ENCODE measurements at regions not wholly inside any gene's neighbourhood (a gene's known extent, or its start where the extent isn't known, plus 50 kb on each side); places are given as distances from the start of the nearest gene placed in this dataset.
"Not testable (repeated sequence)": the region's sequence is repeated elsewhere in the genome, so short reads cannot be mapped to it uniquely, and the experiment has no call there.

- no peak for DNase-seq (ENCODE audit: low spot score)
Observed at GRCh38 chr9:117775591-117775990, 71.4 kb downstream of the TLR4 start.

GRCh38 chr9:117777823-117778222, 73.6 kb downstream of the TLR4 start:
- DNase-seq (ENCODE audit: low spot score) = no peak

GRCh38 chr9:117779760-117780159, 75.6 kb downstream of the TLR4 start:
- DNase-seq (ENCODE audit: low spot score) = no peak

- peak; percentile 72 for DNase-seq (ENCODE audit: low spot score)
Observed at GRCh38 chr9:117782931-117783788, 79.0 kb downstream of the TLR4 start.

GRCh38 chr9:117783828-117784227, 79.6 kb downstream of the TLR4 start:
- DNase-seq (ENCODE audit: low spot score) = no peak

GRCh38 chr9:117784996-117785395, 80.8 kb downstream of the TLR4 start:
- DNase-seq (ENCODE audit: low spot score) = no peak

- no peak for DNase-seq (ENCODE audit: low spot score)
Observed at GRCh38 chr9:117787746-117788145, 83.5 kb downstream of the TLR4 start.

GRCh38 chr9:117795271-117795670, 91.1 kb downstream of the TLR4 start:
- no peak for DNase-seq (ENCODE audit: low spot score)

GRCh38 chr9:117796681-117797080, 92.5 kb downstream of the TLR4 start:
- DNase-seq (ENCODE audit: low spot score) = no peak

- no peak for DNase-seq (ENCODE audit: low spot score)
Observed at GRCh38 chr9:117800389-117800788, 96.2 kb downstream of the TLR4 start.

- DNase-seq (ENCODE audit: low spot score) = no peak
Observed at GRCh38 chr9:117809751-117810150, 105.5 kb downstream of the TLR4 start.

GRCh38 chr9:117815315-117815714, 111.1 kb downstream of the TLR4 start:
- no peak for DNase-seq (ENCODE audit: low spot score)

- no peak for DNase-seq (ENCODE audit: low spot score)
Observed at GRCh38 chr9:117815948-117816347, 111.7 kb downstream of the TLR4 start.

GRCh38 chr9:117821954-117822353, 117.8 kb downstream of the TLR4 start:
- DNase-seq (ENCODE audit: low spot score) = no peak

GRCh38 chr9:117823576-117823975, 119.4 kb downstream of the TLR4 start:
- no peak for DNase-seq (ENCODE audit: low spot score)

- DNase-seq (ENCODE audit: low spot score) = peak; percentile 5
Observed at GRCh38 chr9:117825609-117826347, 121.6 kb downstream of the TLR4 start.

- DNase-seq (ENCODE audit: low spot score) = no peak
Observed at GRCh38 chr9:117826837-117827236, 122.6 kb downstream of the TLR4 start.

GRCh38 chr9:117827456-117827855, 123.3 kb downstream of the TLR4 start:
- no peak for DNase-seq (ENCODE audit: low spot score)

GRCh38 chr9:117828466-117828865, 124.3 kb downstream of the TLR4 start:
- no peak for DNase-seq (ENCODE audit: low spot score)

- DNase-seq (ENCODE audit: low spot score) = no peak
Observed at GRCh38 chr9:117835798-117836197, 131.6 kb downstream of the TLR4 start.

- no peak for DNase-seq (ENCODE audit: low spot score)
Observed at GRCh38 chr9:117839862-117840261, 135.7 kb downstream of the TLR4 start.

GRCh38 chr9:117851836-117852461, 147.7 kb downstream of the TLR4 start:
- not testable (repeated sequence) for DNase-seq (ENCODE audit: low spot score)

- no peak for DNase-seq (ENCODE audit: low spot score)
Observed at GRCh38 chr9:117858561-117858960, 154.4 kb downstream of the TLR4 start.

Measured in SW480 (cell line).